Panc1 (cell line): ENCODE measurements at regions not wholly inside any gene's neighbourhood (a gene's known extent, or its start where the extent isn't known, plus 50 kb on each side); places are given as distances from the start of the nearest gene placed in this dataset.

Source experiments
- ATAC-seq: fragments of 200-7000 bp; cut with Tn5 transposase; 2 replicates; pipeline ENCODE4 v1.9.1; 2020; ENCODE audit warnings: mild to moderate bottlenecking, moderate library complexity
- BruUV-seq: library from RNA; stranded (reverse); fragments of 400-500 nt; replicated peaks from 2 replicates; lab custom pipeline; 2021; lab: Mats Ljungman, UMichigan
- CTCF ChIA-PET: fragments of 300-600 bp; sonication (Branson Sonifier 250); formaldehyde crosslinking; loops from one replicate; lab custom pipeline; 2022; ENCODE audit warnings: antibody characterized with exemption; lab: Charles Lee
- POLR2A ChIA-PET: fragments of 300-600 bp; sonication (Branson Sonifier 250); formaldehyde crosslinking; loops from one replicate; lab custom pipeline; 2022; ENCODE audit warnings: antibody characterized with exemption; lab: Charles Lee
- DNase-seq: peaks from one replicate; pipeline ENCODE4 v3.0.0-alpha.2; 2010; ENCODE audit warnings: low read depth, low spot score
- H3K27ac ChIP-seq: 2 replicates; pipeline ENCODE4 v1.5.1; 2011; ENCODE audit warnings: mild to moderate bottlenecking, low read length, inconsistent platforms
- H3K27me3 ChIP-seq: fragments of 200-500 bp; sonication (Bioruptor generic); 2 replicates; pipeline ENCODE4 v1.6.0; 2014; ENCODE audit warnings: low read length, inconsistent platforms; ENCODE audit not compliant: control insufficient read depth, insufficient read depth
- H3K36me3 ChIP-seq: fragments of 200-500 bp; sonication (Bioruptor generic); 2 replicates; pipeline ENCODE4 v1.5.1; 2014; ENCODE audit warnings: inconsistent platforms, mild to moderate bottlenecking, low read length, moderate library complexity; ENCODE audit not compliant: control insufficient read depth, insufficient read depth
- H3K4me1 ChIP-seq: 2 replicates; pipeline ENCODE4 v1.5.1; 2011; ENCODE audit warnings: inconsistent platforms, mild to moderate bottlenecking, low read length, moderate library complexity; ENCODE audit not compliant: control insufficient read depth, insufficient read depth
- H3K4me3 ChIP-seq, 2 experiments: 2 replicates each; pipeline ENCODE4 v1.5.1; 2011 to 2012; ENCODE audit warnings: low read depth in 2 of 2, low read length in 2 of 2, mild to moderate bottlenecking in 2 of 2, inconsistent platforms in 1 of 2, moderate library complexity in 1 of 2
- H3K9me3 ChIP-seq: fragments of 200-500 bp; sonication (Bioruptor generic); 2 replicates; pipeline ENCODE4 v1.5.1; 2014; ENCODE audit warnings: low read depth, mild to moderate bottlenecking, inconsistent platforms, low read length, moderate library complexity; ENCODE audit not compliant: control insufficient read depth, insufficient read depth
- POLR2AphosphoS5 ChIP-seq: IDR thresholded peaks from 2 replicates; pipeline ENCODE4 v1.6.1; 2012; ENCODE audit warnings: mild to moderate bottlenecking, low read depth, low read length, moderate library complexity
- SIN3A ChIP-seq: IDR thresholded peaks from 2 replicates; pipeline ENCODE4 v1.6.1; 2012; ENCODE audit warnings: low read depth, mild to moderate bottlenecking, low read length, moderate library complexity, borderline replicate concordance; ENCODE audit not compliant: insufficient read depth
- TCF7L2 ChIP-seq: IDR thresholded peaks from 2 replicates; pipeline ENCODE4 v1.6.1; 2011; ENCODE audit warnings: mild to moderate bottlenecking, low read depth, low read length, inconsistent platforms
- in situ Hi-C: cut with HindIII; loops from 2 replicates; pipeline ENCODE4 v1.10.0; 2016; ENCODE audit warnings: low sequenced_read_pairs, low pct_unique_long_range_greater_than_20kb
- intact Hi-C: fragments of 100-400 bp; cut with micrococcal nuclease; formaldehyde crosslinking; loops from one replicate; pipeline ENCODE4 v1.10.0; 2022; ENCODE audit not compliant: unreplicated experiment
- TF ChIP-seq, protein P1 (sequence below): fragments of 450-650 bp; IDR thresholded peaks from 2 replicates; pipeline ENCODE4 v1.5.1; 2017; ENCODE audit warnings: mild to moderate bottlenecking
- TF ChIP-seq, protein P2 (sequence below), 2 experiments: IDR thresholded peaks; 2 replicates each; pipeline ENCODE4 v1.6.1; 2011 to 2012; ENCODE audit warnings: low read depth in 2 of 2, control low read depth in 1 of 2, low read length in 1 of 2, mild to moderate bottlenecking in 1 of 2, moderate library complexity in 1 of 2; ENCODE audit not compliant: insufficient read depth in 1 of 2

DNA sequence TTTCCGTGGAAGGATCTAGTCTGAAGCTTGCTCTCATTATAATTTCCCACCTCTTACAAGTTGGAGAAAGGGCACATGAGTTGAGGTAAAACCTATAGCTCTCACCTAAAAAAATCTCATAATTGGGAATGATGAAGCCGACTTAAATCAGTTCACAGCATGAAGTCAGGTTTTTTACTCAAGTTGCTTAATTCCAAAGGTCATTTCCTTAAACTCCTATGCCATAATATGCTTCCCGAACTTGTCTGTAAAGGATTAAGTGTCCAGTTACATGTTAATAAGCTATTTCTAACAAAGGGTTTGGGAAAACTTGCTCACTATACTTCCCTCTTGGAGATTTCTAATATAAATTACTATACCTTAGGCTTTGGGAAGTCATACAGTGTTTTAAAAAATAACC lies 481.2 kb downstream of the NUP35 start:
- in situ Hi-C loops = no loop called here

DNA sequence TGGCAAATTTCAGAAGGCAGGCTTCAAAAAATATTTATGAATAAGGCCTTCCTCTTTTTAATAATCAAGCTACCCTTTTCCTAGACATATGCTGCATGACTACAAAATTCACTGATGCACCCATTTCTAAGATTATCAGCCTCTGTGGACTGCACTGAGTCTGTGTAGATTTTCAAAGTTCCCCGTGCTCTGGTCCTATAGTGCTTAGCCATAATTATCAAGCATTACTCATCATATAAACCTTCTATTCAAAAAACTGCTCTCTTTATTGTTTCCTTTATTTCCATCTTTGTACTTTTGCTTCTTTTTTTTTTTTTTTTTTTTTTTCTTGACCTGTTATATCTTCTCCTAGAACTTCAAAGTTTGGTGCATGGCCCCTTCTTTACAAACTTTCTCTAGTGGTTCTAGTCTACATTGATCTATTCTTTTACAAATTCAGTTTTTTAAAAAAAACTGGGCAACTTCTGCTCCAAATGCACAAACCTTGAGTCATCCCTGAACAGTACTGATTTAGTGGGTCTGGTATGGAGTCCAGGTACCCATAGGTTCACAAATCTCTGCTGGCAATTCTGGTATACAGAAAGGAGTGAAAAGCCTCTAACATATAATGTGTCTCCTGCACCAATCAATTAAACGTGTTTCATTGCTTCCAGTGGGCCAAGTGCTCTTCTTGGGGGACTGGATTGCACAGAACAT lies 481.9 kb downstream of the NUP35 start:
- TF ChIP-seq, protein P1, sequence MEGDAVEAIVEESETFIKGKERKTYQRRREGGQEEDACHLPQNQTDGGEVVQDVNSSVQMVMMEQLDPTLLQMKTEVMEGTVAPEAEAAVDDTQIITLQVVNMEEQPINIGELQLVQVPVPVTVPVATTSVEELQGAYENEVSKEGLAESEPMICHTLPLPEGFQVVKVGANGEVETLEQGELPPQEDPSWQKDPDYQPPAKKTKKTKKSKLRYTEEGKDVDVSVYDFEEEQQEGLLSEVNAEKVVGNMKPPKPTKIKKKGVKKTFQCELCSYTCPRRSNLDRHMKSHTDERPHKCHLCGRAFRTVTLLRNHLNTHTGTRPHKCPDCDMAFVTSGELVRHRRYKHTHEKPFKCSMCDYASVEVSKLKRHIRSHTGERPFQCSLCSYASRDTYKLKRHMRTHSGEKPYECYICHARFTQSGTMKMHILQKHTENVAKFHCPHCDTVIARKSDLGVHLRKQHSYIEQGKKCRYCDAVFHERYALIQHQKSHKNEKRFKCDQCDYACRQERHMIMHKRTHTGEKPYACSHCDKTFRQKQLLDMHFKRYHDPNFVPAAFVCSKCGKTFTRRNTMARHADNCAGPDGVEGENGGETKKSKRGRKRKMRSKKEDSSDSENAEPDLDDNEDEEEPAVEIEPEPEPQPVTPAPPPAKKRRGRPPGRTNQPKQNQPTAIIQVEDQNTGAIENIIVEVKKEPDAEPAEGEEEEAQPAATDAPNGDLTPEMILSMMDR = no peak
- TF ChIP-seq TCF7L2 (no peak), POLR2AphosphoS5 (no peak), SIN3A (no peak)
- TF ChIP-seq, protein P2, sequence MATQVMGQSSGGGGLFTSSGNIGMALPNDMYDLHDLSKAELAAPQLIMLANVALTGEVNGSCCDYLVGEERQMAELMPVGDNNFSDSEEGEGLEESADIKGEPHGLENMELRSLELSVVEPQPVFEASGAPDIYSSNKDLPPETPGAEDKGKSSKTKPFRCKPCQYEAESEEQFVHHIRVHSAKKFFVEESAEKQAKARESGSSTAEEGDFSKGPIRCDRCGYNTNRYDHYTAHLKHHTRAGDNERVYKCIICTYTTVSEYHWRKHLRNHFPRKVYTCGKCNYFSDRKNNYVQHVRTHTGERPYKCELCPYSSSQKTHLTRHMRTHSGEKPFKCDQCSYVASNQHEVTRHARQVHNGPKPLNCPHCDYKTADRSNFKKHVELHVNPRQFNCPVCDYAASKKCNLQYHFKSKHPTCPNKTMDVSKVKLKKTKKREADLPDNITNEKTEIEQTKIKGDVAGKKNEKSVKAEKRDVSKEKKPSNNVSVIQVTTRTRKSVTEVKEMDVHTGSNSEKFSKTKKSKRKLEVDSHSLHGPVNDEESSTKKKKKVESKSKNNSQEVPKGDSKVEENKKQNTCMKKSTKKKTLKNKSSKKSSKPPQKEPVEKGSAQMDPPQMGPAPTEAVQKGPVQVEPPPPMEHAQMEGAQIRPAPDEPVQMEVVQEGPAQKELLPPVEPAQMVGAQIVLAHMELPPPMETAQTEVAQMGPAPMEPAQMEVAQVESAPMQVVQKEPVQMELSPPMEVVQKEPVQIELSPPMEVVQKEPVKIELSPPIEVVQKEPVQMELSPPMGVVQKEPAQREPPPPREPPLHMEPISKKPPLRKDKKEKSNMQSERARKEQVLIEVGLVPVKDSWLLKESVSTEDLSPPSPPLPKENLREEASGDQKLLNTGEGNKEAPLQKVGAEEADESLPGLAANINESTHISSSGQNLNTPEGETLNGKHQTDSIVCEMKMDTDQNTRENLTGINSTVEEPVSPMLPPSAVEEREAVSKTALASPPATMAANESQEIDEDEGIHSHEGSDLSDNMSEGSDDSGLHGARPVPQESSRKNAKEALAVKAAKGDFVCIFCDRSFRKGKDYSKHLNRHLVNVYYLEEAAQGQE (IDR thresholded peaks at IDR 0.05; ENCODE audit: insufficient read depth in 1 of 2, low read depth in 2 of 2, low read length in 1 of 2) = no peak

More for the DNA sequence above, 481.2 kb downstream of the NUP35 start:
- Histone ChIP-seq H3K4me1 (no peaks in the 10 kb centered on the region), H3K27me3 (no peaks in the 10 kb centered on the region), H3K4me3 (no peak overlapping the region), H3K27ac (no peak overlapping the region), H3K36me3 (no peaks in the 10 kb centered on the region), H3K9me3 (no peaks in the 10 kb centered on the region)
- CTCF ChIA-PET = no interaction called here
- no peak for DNase-seq
- TF ChIP-seq, protein P1 = no peak
- no peak for TF ChIP-seq POLR2AphosphoS5
- TF ChIP-seq, protein P2 (IDR thresholded peaks at IDR 0.05; ENCODE audit: insufficient read depth in 1 of 2, low read depth in 2 of 2, low read length in 1 of 2) = no peak
- TF ChIP-seq SIN3A = no peak
- TF ChIP-seq TCF7L2 = no peak
- no TSS peak for BruUV-seq
- intact Hi-C loops = no loop called here
- no peak for ATAC-seq
- POLR2A ChIA-PET = no interaction called here

More for the DNA sequence above, 481.9 kb downstream of the NUP35 start:
- Histone ChIP-seq H3K36me3 (no peaks in the 10 kb centered on the region), H3K4me1 (no peaks in the 10 kb centered on the region), H3K4me3 (no peak overlapping the region), H3K27me3 (no peaks in the 10 kb centered on the region), H3K27ac (no peak overlapping the region), H3K9me3 (no peaks in the 10 kb centered on the region)
- ATAC-seq = no peak
- BruUV-seq = no TSS peak
- in situ Hi-C loops = no loop called here
- POLR2A ChIA-PET = no interaction called here
- DNase-seq = no peak
- CTCF ChIA-PET = no interaction called here
- intact Hi-C loops = no loop called here
